Mammary epithelial cell (primary cell): ENCODE measurements at regions not wholly inside any gene's neighbourhood (a gene's known extent, or its start where the extent isn't known, plus 50 kb on each side); places are given as distances from the start of the nearest gene placed in this dataset.

Experiments
- EZH2 ChIP-seq: IDR thresholded peaks from 2 replicates; pipeline ENCODE4 v1.6.1; 2012; ENCODE audit warnings: low read length, inconsistent platforms, borderline replicate concordance
- TF ChIP-seq, protein P1 (sequence below), 2 donors: IDR thresholded peaks in 1 of 2; conservative IDR thresholded peaks in 1 of 2; 2 replicates each; pipeline ENCODE4 v1.5.1; 2011 to 2012; ENCODE audit warnings: inconsistent platforms in 2 of 2, low read length in 2 of 2, mild to moderate bottlenecking in 2 of 2, control low read depth in 1 of 2, low read depth in 1 of 2; ENCODE audit not compliant: insufficient read depth in 1 of 2; ENCODE audit errors: extremely low read depth in 1 of 2

DNA sequence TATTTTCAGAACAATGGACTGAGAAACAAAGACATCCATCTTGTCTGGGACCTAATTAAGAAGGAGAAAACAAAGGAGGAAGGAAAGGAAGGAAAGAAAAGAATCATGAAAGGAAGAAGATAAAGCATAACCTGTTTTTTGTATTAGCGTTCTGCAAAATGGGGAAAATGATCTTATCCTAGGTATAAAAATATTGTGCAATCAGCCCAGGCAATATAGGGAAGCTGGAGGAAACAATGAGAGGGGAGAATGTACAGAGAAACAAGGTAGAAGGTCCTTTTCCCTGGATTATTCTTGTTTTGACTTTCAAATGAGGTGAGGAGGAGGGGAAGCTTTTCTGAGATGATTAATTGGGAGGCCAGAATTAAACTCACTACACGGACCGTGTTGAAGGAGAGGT is 177.9 kb downstream of the COX7C start:
- TF ChIP-seq, protein P1, sequence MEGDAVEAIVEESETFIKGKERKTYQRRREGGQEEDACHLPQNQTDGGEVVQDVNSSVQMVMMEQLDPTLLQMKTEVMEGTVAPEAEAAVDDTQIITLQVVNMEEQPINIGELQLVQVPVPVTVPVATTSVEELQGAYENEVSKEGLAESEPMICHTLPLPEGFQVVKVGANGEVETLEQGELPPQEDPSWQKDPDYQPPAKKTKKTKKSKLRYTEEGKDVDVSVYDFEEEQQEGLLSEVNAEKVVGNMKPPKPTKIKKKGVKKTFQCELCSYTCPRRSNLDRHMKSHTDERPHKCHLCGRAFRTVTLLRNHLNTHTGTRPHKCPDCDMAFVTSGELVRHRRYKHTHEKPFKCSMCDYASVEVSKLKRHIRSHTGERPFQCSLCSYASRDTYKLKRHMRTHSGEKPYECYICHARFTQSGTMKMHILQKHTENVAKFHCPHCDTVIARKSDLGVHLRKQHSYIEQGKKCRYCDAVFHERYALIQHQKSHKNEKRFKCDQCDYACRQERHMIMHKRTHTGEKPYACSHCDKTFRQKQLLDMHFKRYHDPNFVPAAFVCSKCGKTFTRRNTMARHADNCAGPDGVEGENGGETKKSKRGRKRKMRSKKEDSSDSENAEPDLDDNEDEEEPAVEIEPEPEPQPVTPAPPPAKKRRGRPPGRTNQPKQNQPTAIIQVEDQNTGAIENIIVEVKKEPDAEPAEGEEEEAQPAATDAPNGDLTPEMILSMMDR (conservative IDR thresholded peaks at IDR 0.05 in 1 of 2, IDR thresholded peaks at IDR 0.05 in 1 of 2; ENCODE audit: extremely low read depth in 1 of 2, insufficient read depth in 1 of 2, low read depth in 1 of 2, low read length in 2 of 2): no peak
- TF ChIP-seq EZH2: no peak
